Ascending aorta (tissue), 2 donors: ENCODE measurements at regions not wholly inside any gene's neighbourhood (a gene's known extent, or its start where the extent isn't known, plus 50 kb on each side); places are given as distances from the start of the nearest gene placed in this dataset.

Experiments
- DNase-seq, 2 donors: peaks; one replicate each; pipeline ENCODE4 v3.0.0-alpha.2; 2019; ENCODE audit warnings: low spot score in 2 of 2
- H3K27ac ChIP-seq, 2 donors: fragments of 200-600 bp; sonication (generic); one replicate each; pipeline ENCODE4 v1.5.1; 2016 to 2017; ENCODE audit warnings: mild to moderate bottlenecking in 1 of 2
- H3K27me3 ChIP-seq: fragments of 200-600 bp; sonication (generic); one replicate; pipeline ENCODE4 v1.5.1; 2017
- H3K36me3 ChIP-seq, 2 donors: fragments of 200-600 bp; sonication (generic); one replicate each; pipeline ENCODE4 v1.5.1; 2016
- H3K4me1 ChIP-seq, 2 donors: fragments of 200-600 bp; sonication (generic); one replicate each; pipeline ENCODE4 v1.5.1; 2016 to 2017; ENCODE audit warnings: mild to moderate bottlenecking in 1 of 2
- H3K4me3 ChIP-seq, 2 donors: fragments of 200-600 bp; sonication (generic); one replicate each; pipeline ENCODE4 v1.5.1; 2016 to 2017; ENCODE audit warnings: mild to moderate bottlenecking in 1 of 2
- H3K9me3 ChIP-seq, 2 donors: fragments of 200-600 bp; sonication (generic); one replicate each; pipeline ENCODE4 v1.5.1; 2016
- CTCF ChIP-seq, 3 experiments: fragments of 200-600 bp in 2 of 3; fragments of 450-650 bp in 1 of 3; sonication (generic) in 2 of 3; IDR thresholded peaks; one replicate each; pipeline ENCODE4 v1.5.1; 2016 to 2019; ENCODE audit warnings: antibody characterized with exemption in 3 of 3, mild to moderate bottlenecking in 1 of 3, moderate library complexity in 1 of 3
- intact Hi-C: fragments of 100-400 bp; cut with DNase I; formaldehyde crosslinking; loops from one replicate; pipeline ENCODE4 v1.15.1; 2023

GRCh38 chr13:40129467-40129866 is 474.0 kb downstream of the COG6 start:
- peaks cover 0 to 19% of the 10 kb centered on the region in 2 donors for H3K4me1 ChIP-seq
- H3K27ac ChIP-seq: no peak overlapping the region
- no peaks in the 10 kb centered on the region for H3K36me3 ChIP-seq
- H3K9me3 ChIP-seq: no peaks in the 10 kb centered on the region
- no peak overlapping the region for H3K4me3 ChIP-seq
- DNase-seq: no peak
- intact Hi-C loops: no loop called here
- TF ChIP-seq CTCF (IDR thresholded peaks at IDR 0.05): no peak
- no peaks in the 10 kb centered on the region for H3K27me3 ChIP-seq

- Histone ChIP-seq H3K4me1 (peaks cover 0 to 14% of the 10 kb centered on the region in 2 donors), H3K27ac (no peak overlapping the region), H3K4me3 (no peak overlapping the region), H3K36me3 (no peaks in the 10 kb centered on the region), H3K9me3 (no peaks in the 10 kb centered on the region), H3K27me3 (no peaks in the 10 kb centered on the region)
- peak in 1 of 2 donors; percentile 65 for DNase-seq
- no peak for TF ChIP-seq CTCF (IDR thresholded peaks at IDR 0.05)
- intact Hi-C loops: loop anchor here (5.0 kb wide), 1 partner anchor 69 kb away; no protein-coding TSS in a partner anchor
Observed at GRCh38 chr13:40130871-40131636, 475.6 kb downstream of the COG6 start.

DNA sequence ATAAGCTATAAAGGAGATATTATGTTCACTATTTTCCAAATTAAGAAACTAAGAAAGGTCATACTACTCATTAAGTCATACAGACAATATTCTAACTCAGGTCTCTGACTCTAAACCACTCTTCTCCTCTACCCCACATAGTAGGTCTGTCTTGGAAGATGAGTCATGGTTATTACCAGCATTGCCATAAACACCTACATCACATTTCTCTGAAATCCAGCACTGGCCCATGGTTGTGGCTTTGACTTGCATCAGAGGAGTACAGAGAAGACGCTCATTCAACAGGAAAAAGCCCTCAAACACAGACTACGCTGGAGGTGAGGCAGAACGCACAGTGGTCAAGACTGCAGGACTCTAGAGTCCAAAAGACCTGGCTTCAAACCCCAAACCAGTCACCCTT is 476.8 kb downstream of the COG6 start:
- peaks cover 0 to 11% of the 10 kb centered on the region in 2 donors for H3K4me1 ChIP-seq
- no peaks in the 10 kb centered on the region for H3K36me3 ChIP-seq
- H3K27me3 ChIP-seq: no peaks in the 10 kb centered on the region
- no peak for TF ChIP-seq CTCF (IDR thresholded peaks at IDR 0.05)
- intact Hi-C loops: loop anchor here (5.0 kb wide), 1 partner anchor 70 kb away; no protein-coding TSS in a partner anchor
- H3K9me3 ChIP-seq: no peaks in the 10 kb centered on the region
- H3K27ac ChIP-seq: no peak overlapping the region
- no peak overlapping the region for H3K4me3 ChIP-seq
- no peak for DNase-seq

DNA sequence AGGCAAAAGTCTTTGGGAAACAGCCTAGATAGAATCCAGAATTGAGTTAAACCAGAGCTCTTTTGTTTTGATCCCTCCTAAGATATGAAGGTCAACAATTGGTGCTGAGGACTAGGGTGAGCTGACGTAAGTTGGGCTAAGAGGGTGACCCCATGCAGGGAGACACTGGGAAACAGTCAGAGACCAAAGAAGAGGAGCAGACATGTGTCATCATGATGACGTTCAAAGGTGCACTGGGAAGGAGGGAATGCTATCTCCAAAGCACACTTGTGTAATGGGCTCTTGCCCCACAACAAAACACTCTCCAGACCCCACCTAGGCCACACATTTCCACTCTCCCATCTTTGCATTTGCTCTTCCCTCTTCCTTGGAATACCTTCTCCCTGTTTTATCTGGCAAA is 481.4 kb downstream of the COG6 start:
- no peak for TF ChIP-seq CTCF (IDR thresholded peaks at IDR 0.05)
- H3K4me3 ChIP-seq: no peak overlapping the region
- peaks cover 0 to 11% of the 10 kb centered on the region in 2 donors for H3K4me1 ChIP-seq
- no peaks in the 10 kb centered on the region for H3K27me3 ChIP-seq
- no peak for DNase-seq
- peak overlapping the region in 1 of 2 donors; percentile 57 for H3K27ac ChIP-seq
- intact Hi-C loops: no loop called here
- H3K36me3 ChIP-seq: no peaks in the 10 kb centered on the region
- H3K9me3 ChIP-seq: no peaks in the 10 kb centered on the region

GRCh38 chr13:40137400-40137799 is 481.9 kb downstream of the COG6 start:
- H3K36me3 ChIP-seq: no peaks in the 10 kb centered on the region
- TF ChIP-seq CTCF (IDR thresholded peaks at IDR 0.05): no peak
- H3K9me3 ChIP-seq: no peaks in the 10 kb centered on the region
- H3K27me3 ChIP-seq: no peaks in the 10 kb centered on the region
- peak overlapping the region in 1 of 2 donors; percentile 57 for H3K27ac ChIP-seq
- peaks cover 0 to 11% of the 10 kb centered on the region in 2 donors for H3K4me1 ChIP-seq
- DNase-seq: peak in 1 of 2 donors; percentile 68
- no peak overlapping the region for H3K4me3 ChIP-seq
- intact Hi-C loops: no loop called here
